Lower leg skin (tissue), 3 donors: ENCODE measurements at regions not wholly inside any gene's neighbourhood (a gene's known extent, or its start where the extent isn't known, plus 50 kb on each side); places are given as distances from the start of the nearest gene placed in this dataset.
"Not testable (repeated sequence)": the region's sequence is repeated elsewhere in the genome, so short reads cannot be mapped to it uniquely, and the experiment has no call there.

Experiments
- POLR2A ChIP-seq, 2 donors: fragments of 450-650 bp; IDR thresholded peaks; one replicate each; pipeline ENCODE4 v1.6.1; 2016 to 2017; ENCODE audit warnings: antibody characterized with exemption in 2 of 2, mild to moderate bottlenecking in 1 of 2, moderate library complexity in 1 of 2
- TF ChIP-seq, protein P1 (sequence below), 3 donors: fragments of 450-650 bp; IDR thresholded peaks; one replicate each; pipeline ENCODE4 v1.5.1; 2016; ENCODE audit warnings: antibody characterized with exemption in 3 of 3, mild to moderate bottlenecking in 3 of 3, moderate library complexity in 2 of 3

DNA sequence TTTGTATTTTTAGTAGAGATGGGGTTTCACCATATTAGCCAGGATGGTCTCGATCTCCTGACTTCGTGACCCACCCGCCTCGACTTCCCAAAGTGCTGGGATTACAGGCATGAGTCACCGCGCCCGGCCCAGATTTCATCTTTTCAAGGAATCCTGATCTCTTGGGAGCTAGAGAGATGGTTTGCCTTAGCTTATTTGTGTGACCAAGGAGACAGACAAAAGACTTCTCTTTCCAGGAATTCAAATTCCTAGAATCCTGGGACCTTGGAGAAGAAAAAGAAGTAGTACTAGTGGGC, 337.1 kb upstream of the KLF4 start:
- not testable (repeated sequence) for TF ChIP-seq POLR2A (IDR thresholded peaks at IDR 0.05)
- TF ChIP-seq, protein P1, sequence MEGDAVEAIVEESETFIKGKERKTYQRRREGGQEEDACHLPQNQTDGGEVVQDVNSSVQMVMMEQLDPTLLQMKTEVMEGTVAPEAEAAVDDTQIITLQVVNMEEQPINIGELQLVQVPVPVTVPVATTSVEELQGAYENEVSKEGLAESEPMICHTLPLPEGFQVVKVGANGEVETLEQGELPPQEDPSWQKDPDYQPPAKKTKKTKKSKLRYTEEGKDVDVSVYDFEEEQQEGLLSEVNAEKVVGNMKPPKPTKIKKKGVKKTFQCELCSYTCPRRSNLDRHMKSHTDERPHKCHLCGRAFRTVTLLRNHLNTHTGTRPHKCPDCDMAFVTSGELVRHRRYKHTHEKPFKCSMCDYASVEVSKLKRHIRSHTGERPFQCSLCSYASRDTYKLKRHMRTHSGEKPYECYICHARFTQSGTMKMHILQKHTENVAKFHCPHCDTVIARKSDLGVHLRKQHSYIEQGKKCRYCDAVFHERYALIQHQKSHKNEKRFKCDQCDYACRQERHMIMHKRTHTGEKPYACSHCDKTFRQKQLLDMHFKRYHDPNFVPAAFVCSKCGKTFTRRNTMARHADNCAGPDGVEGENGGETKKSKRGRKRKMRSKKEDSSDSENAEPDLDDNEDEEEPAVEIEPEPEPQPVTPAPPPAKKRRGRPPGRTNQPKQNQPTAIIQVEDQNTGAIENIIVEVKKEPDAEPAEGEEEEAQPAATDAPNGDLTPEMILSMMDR (IDR thresholded peaks at IDR 0.05) = not testable (repeated sequence)
